MM.1S (cell line): ENCODE measurements at regions not wholly inside any gene's neighbourhood (a gene's known extent, or its start where the extent isn't known, plus 50 kb on each side); places are given as distances from the start of the nearest gene placed in this dataset.

Experiments used
- EZH2 ChIP-seq: fragments of 300-600 bp; sonication (generic); optimal IDR thresholded peaks from 2 replicates; pipeline ENCODE3; 2017; ENCODE audit warnings: low read depth, mild to moderate bottlenecking, antibody characterized with exemption, low read length, mixed read lengths
- TF ChIP-seq, protein P1 (sequence below): fragments of 300-600 bp; sonication (generic); IDR thresholded peaks from 2 replicates; pipeline ENCODE4 v1.5.1; 2016; ENCODE audit warnings: antibody characterized with exemption, low read length, mixed read lengths

DNA sequence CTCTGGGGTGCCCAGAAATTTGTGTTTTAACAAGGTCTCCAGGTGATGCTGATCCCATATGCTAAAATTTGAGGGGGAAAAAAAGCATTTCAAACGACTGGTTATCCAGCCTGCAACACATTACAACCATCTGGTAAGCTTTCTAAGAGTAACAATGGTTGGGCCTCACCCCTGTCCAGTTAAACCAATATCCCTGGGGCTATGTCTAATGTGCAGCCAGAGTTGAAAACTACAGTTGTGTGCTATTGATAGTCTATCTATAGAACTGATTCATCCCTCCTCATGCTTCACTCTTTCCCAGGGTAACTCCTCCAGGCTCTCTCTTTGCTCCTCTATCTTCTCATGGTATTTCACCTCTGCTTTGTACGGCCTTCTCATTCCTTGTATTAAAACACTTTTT lies 458.3 kb downstream of the MMUT start:
- TF ChIP-seq, protein P1, sequence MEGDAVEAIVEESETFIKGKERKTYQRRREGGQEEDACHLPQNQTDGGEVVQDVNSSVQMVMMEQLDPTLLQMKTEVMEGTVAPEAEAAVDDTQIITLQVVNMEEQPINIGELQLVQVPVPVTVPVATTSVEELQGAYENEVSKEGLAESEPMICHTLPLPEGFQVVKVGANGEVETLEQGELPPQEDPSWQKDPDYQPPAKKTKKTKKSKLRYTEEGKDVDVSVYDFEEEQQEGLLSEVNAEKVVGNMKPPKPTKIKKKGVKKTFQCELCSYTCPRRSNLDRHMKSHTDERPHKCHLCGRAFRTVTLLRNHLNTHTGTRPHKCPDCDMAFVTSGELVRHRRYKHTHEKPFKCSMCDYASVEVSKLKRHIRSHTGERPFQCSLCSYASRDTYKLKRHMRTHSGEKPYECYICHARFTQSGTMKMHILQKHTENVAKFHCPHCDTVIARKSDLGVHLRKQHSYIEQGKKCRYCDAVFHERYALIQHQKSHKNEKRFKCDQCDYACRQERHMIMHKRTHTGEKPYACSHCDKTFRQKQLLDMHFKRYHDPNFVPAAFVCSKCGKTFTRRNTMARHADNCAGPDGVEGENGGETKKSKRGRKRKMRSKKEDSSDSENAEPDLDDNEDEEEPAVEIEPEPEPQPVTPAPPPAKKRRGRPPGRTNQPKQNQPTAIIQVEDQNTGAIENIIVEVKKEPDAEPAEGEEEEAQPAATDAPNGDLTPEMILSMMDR = no peak
- TF ChIP-seq EZH2 = no peak
